T-helper 2 cell treated with Interferon-gamma antibody and Interleukin-4, amounts not matched to agents 5 μg/mL and 100 μg/mL, for 36 hours (primary cell): ENCODE measurements at regions not wholly inside any gene's neighbourhood (a gene's known extent, or its start where the extent isn't known, plus 50 kb on each side); places are given as distances from the start of the nearest gene placed in this dataset.
"Not testable (repeated sequence)": the region's sequence is repeated elsewhere in the genome, so short reads cannot be mapped to it uniquely, and the experiment has no call there.

ENCODE experiments used
- DNase-seq: peaks from one replicate; pipeline ENCODE4 v3.0.0; 2021; ENCODE audit warnings: low spot score
- H3K27ac Mint-ChIP-seq: one replicate; pipeline ENCODE4 v1.8.0; 2021; ENCODE audit warnings: mild to moderate bottlenecking, mixed read lengths
- H3K27me3 Mint-ChIP-seq: one replicate; pipeline ENCODE4 v1.8.0; 2021; ENCODE audit warnings: low read depth, mixed read lengths
- H3K36me3 Mint-ChIP-seq: one replicate; pipeline ENCODE4 v1.8.0; 2021; ENCODE audit warnings: low read depth, mixed read lengths
- H3K4me1 Mint-ChIP-seq: one replicate; pipeline ENCODE4 v1.8.0; 2021; ENCODE audit warnings: low read depth, mixed read lengths
- H3K4me3 Mint-ChIP-seq: one replicate; pipeline ENCODE4 v1.8.0; 2022; ENCODE audit warnings: mild to moderate bottlenecking, moderate library complexity, mixed read lengths
- H3K9me3 Mint-ChIP-seq: one replicate; pipeline ENCODE4 v1.8.0; 2021; ENCODE audit warnings: mixed read lengths

DNA sequence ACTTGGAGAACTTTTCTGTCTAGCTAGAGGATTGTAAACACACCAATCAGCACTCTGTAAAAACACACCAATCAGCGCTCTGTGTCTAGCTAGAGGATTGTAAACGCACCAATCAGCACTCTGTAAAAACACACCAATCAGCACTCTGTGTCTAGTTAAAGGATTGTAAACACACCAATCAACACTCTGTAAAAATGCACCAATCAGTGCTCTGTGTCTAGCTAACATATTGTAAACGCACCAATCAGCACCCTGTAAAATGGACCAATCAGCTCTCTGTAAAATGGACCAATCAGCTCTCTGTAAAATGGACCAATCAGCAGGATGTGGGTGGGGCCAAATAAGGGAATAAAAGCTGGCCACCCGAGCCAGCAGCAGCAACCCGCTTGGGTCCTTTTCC lies 91.1 kb upstream of the KRAS start:
- not testable (repeated sequence) for H3K9me3 Mint-ChIP-seq, H3K27ac Mint-ChIP-seq, H3K36me3 Mint-ChIP-seq, H3K4me3 Mint-ChIP-seq, DNase-seq, H3K4me1 Mint-ChIP-seq
- H3K27me3 Mint-ChIP-seq, result peaks cover 20% of the 10 kb centered on the region

DNA sequence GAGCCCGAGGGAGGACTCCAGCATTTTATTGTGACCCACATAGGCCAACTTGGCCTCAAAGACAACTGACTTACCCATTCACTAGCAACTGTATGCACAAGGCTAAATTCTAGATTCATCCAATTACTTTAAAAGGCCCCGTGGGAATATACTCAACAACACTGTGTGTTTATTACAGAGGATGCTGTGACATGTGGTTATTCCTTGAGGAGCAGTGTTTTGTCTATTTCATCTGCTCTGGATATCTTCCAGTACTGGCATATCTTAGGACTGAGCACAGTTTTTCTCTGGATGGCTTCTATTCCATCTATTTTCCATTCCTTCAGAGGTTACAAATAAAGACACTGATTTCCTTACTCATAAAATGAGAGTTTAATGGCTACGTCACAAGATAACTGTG lies 87.2 kb upstream of the KRAS start:
- H3K36me3 Mint-ChIP-seq, result no peaks in the 10 kb centered on the region
- peaks cover 9% of the 10 kb centered on the region for H3K4me1 Mint-ChIP-seq
- H3K9me3 Mint-ChIP-seq, result peaks cover 9% of the 10 kb centered on the region
- no peak overlapping the region for H3K27ac Mint-ChIP-seq
- no peak for DNase-seq
- H3K27me3 Mint-ChIP-seq, result peaks cover 36% of the 10 kb centered on the region
- no peak overlapping the region for H3K4me3 Mint-ChIP-seq

- Mint-ChIP-seq H3K27me3 (peaks cover 53% of the 10 kb centered on the region), H3K4me3 (no peak overlapping the region), H3K36me3 (no peaks in the 10 kb centered on the region), H3K4me1 (peaks cover 14% of the 10 kb centered on the region), H3K9me3 (no peaks in the 10 kb centered on the region), H3K27ac (no peak overlapping the region)
- DNase-seq, result no peak
Observed at GRCh38 chr12:25332143-25332542, 81.4 kb upstream of the KRAS start.

DNA sequence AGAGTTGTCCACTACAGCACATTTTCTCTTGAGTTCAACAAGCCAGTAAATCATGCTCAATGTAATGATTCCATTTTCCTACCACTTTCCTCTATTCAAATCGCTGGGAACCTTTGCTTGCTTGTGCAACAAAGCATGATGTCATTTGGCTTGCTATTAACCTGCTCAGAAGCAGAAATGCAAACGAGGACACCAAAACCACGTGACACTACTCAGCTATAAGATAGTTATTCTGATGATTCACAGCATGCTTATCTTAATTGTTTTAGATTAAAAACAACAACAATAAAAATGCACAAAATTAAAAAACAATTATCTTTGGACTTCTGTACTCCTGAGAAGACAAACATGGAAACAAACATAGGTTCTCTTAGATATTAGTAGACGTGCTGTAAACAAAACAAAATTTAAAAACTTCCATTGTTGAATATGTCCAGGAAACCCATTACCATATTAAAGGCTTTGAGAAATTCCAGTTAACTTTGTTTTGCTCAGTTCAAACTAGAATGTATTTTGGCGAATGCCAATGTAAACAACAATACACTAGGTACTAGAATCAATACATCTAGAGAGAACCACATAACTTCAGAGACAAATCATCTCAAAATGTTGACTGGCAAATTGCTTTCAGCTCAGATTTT lies 77.5 kb upstream of the KRAS start:
- Mint-ChIP-seq H3K4me3 (no peak overlapping the region), H3K27me3 (peaks cover 36% of the 10 kb centered on the region), H3K4me1 (peaks cover 16% of the 10 kb centered on the region), H3K27ac (no peak overlapping the region), H3K36me3 (no peaks in the 10 kb centered on the region), H3K9me3 (no peaks in the 10 kb centered on the region)
- no peak for DNase-seq

GRCh38 chr12:25327321-25327720 lies 76.6 kb upstream of the KRAS start:
- no peaks in the 10 kb centered on the region for H3K9me3 Mint-ChIP-seq
- no peak overlapping the region for H3K4me3 Mint-ChIP-seq
- H3K36me3 Mint-ChIP-seq, result no peaks in the 10 kb centered on the region
- H3K27me3 Mint-ChIP-seq, result peaks cover 33% of the 10 kb centered on the region
- DNase-seq, result no peak
- no peak overlapping the region for H3K27ac Mint-ChIP-seq
- peaks cover 22% of the 10 kb centered on the region for H3K4me1 Mint-ChIP-seq

DNA sequence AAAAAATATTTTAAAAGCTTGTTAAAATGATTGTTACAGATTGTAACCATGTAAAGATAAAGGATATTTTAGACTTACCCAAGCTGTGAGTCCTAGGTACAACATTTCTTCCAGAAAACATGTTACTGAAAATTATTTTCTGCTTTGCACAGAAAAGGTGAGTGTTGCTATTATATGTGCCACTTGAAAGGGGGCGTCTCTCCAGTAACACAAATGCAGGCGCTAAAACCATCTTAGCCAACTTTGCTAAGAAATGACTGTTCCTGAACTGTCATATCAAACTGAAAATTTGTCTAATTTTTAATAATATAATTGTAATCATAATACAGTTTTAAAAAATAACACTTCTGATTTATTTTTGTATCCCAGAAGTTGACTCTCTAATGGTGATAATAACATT lies 75.6 kb upstream of the KRAS start:
- Mint-ChIP-seq H3K9me3 (no peaks in the 10 kb centered on the region), H3K27me3 (peaks cover 25% of the 10 kb centered on the region), H3K27ac (no peak overlapping the region), H3K4me3 (no peak overlapping the region), H3K4me1 (peaks cover 25% of the 10 kb centered on the region), H3K36me3 (no peaks in the 10 kb centered on the region)
- DNase-seq, result no peak

DNA sequence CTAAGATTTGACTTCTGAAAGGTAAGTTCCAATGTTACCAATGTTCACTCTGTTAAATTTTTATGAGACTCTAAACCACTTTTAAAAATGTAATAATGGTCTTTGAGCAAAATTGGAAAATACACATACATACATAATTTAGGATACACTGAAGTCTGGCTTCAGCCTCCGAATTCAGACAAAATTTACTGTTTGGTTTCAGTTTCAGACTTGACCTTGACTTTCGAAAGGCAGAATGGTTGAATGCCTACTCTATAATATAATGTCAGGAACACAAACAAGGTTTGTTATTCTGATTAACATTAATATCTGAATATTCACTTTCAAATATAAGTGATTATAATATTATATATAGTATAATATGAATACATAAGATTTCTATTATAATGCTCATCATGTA lies 74.1 kb upstream of the KRAS start:
- Mint-ChIP-seq H3K27me3 (peaks cover 14% of the 10 kb centered on the region), H3K36me3 (no peaks in the 10 kb centered on the region), H3K9me3 (no peaks in the 10 kb centered on the region), H3K27ac (no peak overlapping the region), H3K4me1 (peaks cover 40% of the 10 kb centered on the region), H3K4me3 (no peak overlapping the region)
- DNase-seq, result no peak

DNA sequence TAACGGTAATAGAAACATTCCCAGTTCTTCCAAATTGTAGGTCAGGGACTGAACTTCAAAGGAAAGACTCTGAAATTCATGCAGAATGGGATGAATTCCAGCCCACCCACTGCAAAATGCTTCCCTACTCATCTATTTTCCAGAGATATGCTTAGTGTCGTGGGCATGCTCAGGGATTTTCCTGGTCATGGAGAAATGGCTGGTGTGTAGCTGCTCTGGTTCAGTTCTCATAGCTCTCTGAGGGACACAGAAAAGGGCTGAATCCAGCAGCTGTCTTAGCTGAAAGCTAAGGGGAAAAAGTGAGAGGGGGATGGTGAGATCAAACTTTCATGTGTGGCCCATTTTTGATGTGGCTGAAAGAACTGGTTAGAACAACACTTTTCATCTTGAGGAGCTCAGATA lies 72.9 kb upstream of the KRAS start:
- H3K27me3 Mint-ChIP-seq, result peaks cover 13% of the 10 kb centered on the region
- peak overlapping the region; percentile 10 for H3K4me3 Mint-ChIP-seq
- H3K27ac Mint-ChIP-seq, result peak overlapping the region; percentile 2
- H3K4me1 Mint-ChIP-seq, result peaks cover 44% of the 10 kb centered on the region
- H3K36me3 Mint-ChIP-seq, result no peaks in the 10 kb centered on the region
- no peak for DNase-seq
- no peaks in the 10 kb centered on the region for H3K9me3 Mint-ChIP-seq

DNA sequence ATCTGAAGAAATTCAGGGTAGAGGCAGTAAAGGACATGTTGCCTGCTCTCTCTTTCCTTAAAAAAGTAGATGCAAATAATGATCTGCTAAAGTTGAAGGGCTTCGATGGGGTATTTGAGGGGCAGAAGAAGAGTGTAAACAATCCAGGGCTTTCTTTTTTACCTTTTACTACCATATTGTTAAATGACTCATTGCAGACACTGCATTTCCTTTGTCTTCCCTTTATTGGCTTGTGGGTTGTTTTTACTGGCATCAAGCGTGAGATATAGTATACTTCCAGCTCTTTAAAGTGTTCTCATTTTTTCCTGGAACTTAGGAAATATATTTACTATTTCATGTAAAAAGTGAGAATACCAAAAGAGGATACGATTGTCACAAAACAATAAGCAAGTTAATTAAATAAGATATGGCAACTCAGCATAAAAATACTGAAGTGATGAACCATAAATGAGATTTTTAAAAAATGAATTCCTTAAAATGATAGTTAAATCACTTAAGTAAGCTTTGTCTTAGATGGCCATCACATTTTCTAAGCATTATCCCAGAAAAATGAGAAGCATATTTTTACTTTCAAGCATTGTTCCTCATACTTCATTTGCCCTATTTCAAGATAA lies 72.3 kb upstream of the KRAS start:
- peak overlapping the region; percentile 78 for H3K4me3 Mint-ChIP-seq
- H3K27ac Mint-ChIP-seq, result peak overlapping the region; percentile 84
- DNase-seq, result no peak
- no peaks in the 10 kb centered on the region for H3K9me3 Mint-ChIP-seq
- H3K27me3 Mint-ChIP-seq, result peaks cover 9% of the 10 kb centered on the region
- peaks cover 44% of the 10 kb centered on the region for H3K4me1 Mint-ChIP-seq
- H3K36me3 Mint-ChIP-seq, result no peaks in the 10 kb centered on the region

- H3K36me3 Mint-ChIP-seq, result no peaks in the 10 kb centered on the region
- H3K27ac Mint-ChIP-seq, result peak overlapping the region; percentile 84
- peaks cover 14% of the 10 kb centered on the region for H3K27me3 Mint-ChIP-seq
- H3K4me3 Mint-ChIP-seq, result peak overlapping the region; percentile 78
- no peak for DNase-seq
- peaks cover 44% of the 10 kb centered on the region for H3K4me1 Mint-ChIP-seq
- no peaks in the 10 kb centered on the region for H3K9me3 Mint-ChIP-seq
Observed at GRCh38 chr12:25322351-25322750, 71.6 kb upstream of the KRAS start.

DNA sequence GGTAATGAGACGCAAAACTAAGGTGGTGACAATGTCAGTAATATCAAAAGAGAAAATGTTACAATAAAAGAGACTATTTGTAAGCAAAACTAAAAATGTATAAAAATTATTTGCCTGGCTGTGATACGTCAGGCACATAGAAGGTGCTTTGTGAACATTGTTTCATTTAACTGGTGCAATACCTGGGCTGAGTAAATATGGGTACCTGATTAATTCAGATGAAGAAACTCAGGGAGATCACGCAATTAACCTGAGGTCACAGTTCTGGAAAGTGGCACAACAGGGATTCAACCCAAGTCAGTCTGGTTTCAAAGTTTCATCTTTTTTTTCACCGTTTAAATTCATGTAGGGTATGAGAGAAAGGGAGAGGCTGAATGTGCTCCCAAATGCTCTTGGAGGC lies 71.0 kb upstream of the KRAS start:
- Mint-ChIP-seq H3K4me1 (peaks cover 44% of the 10 kb centered on the region), H3K4me3 (peak overlapping the region; percentile 78), H3K9me3 (no peaks in the 10 kb centered on the region), H3K27ac (no peak overlapping the region), H3K27me3 (peaks cover 15% of the 10 kb centered on the region), H3K36me3 (no peaks in the 10 kb centered on the region)
- no peak for DNase-seq

DNA sequence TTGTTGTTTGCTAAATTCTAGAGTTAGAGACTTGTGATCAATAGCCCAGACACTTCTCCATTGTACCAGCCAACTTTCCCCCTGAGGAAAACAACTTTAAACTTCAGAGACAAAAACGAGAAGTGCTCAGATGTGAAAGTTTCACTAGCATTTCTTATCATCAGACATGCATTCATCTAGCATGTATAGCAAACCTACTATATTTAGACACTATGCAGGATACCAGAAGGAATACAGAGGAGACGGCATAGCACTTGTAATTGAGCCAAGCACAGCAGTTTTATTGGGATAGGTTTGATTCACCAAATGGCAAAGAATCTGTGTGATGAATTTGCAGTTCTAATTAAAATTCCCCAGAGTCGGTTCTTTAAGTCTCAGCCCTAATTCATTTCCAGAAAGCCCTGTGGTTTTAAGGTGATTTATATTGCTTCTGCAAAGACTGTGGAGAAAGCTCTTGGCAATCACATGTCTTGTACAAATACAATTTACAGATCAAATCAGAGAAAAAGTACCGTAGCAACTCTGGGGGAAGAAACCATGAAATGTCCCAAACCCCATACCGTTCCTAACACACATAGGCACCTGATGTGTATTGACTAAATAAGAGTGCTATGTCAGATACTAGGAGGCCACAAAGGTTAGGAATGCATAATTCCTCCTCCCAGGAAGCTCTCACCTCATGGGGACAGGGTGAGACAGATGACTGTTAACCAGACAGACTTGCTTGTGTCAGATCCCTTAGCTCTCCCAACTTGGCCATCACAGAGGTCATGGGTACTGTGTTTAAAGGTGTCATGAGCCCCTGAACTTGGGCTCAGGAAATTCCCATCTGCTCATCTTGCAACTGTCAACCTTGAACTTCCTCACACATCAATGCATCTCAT lies 69.6 kb upstream of the KRAS start:
- peak overlapping the region; percentile 18 for H3K4me3 Mint-ChIP-seq
- H3K9me3 Mint-ChIP-seq, result no peaks in the 10 kb centered on the region
- no peaks in the 10 kb centered on the region for H3K36me3 Mint-ChIP-seq
- peak; percentile 30 for DNase-seq
- H3K27me3 Mint-ChIP-seq, result peaks cover 21% of the 10 kb centered on the region
- no peak overlapping the region for H3K27ac Mint-ChIP-seq
- H3K4me1 Mint-ChIP-seq, result peaks cover 44% of the 10 kb centered on the region

GRCh38 chr12:25319233-25319984 lies 68.7 kb upstream of the KRAS start:
- Mint-ChIP-seq H3K36me3 (no peaks in the 10 kb centered on the region), H3K27ac (no peak overlapping the region), H3K9me3 (no peaks in the 10 kb centered on the region), H3K4me1 (peaks cover 44% of the 10 kb centered on the region), H3K27me3 (peaks cover 27% of the 10 kb centered on the region), H3K4me3 (no peak overlapping the region)
- no peak for DNase-seq

DNA sequence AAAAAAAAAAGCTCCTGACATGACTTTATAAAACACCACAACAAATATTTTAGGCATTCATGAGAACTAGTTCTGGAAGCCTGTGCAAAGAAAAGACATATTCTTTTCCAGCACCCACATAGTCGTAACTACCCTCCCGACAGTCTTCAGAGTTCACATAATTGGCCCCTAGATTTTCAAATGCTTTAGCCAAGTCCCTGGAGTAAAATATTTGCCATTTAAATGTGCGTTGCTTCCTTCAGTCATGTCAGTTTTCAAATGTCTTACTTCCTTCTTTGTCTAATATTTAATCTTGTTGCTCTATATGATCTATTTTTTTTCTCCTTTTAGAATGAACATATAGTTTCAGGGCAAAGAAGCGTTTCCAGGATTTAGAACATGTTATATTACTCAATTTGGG lies 66.8 kb upstream of the KRAS start:
- peaks cover 4% of the 10 kb centered on the region for H3K9me3 Mint-ChIP-seq
- H3K27me3 Mint-ChIP-seq, result peaks cover 27% of the 10 kb centered on the region
- H3K27ac Mint-ChIP-seq, result no peak overlapping the region
- H3K4me1 Mint-ChIP-seq, result peaks cover 28% of the 10 kb centered on the region
- no peak overlapping the region for H3K4me3 Mint-ChIP-seq
- H3K36me3 Mint-ChIP-seq, result peaks cover 2% of the 10 kb centered on the region
- no peak for DNase-seq
